ENCODE measurements at regions not wholly inside any gene's neighbourhood (a gene's known extent, or its start where the extent isn't known, plus 50 kb on each side); places are given as distances from the start of the nearest gene placed in this dataset.

DNA sequence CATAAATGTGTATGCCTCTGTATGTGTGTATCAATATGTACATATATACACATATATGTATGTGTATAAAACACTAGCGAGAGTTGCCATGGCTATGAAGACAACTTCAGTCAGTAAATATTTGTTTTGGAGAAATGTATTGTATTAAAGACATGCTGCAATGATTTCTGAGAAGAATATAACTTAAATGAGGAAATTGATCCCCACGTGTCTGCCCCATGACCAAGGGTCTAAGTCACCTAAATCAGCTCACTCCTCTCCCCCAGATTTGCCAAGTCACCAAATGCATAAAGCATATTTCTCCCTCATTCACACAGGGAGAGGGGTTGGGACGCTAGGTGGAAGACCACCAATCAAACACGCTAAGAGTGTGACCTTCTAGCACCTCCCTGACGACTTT, 58.3 kb upstream of the LYST start:
- TF ChIP-seq, protein P1, sequence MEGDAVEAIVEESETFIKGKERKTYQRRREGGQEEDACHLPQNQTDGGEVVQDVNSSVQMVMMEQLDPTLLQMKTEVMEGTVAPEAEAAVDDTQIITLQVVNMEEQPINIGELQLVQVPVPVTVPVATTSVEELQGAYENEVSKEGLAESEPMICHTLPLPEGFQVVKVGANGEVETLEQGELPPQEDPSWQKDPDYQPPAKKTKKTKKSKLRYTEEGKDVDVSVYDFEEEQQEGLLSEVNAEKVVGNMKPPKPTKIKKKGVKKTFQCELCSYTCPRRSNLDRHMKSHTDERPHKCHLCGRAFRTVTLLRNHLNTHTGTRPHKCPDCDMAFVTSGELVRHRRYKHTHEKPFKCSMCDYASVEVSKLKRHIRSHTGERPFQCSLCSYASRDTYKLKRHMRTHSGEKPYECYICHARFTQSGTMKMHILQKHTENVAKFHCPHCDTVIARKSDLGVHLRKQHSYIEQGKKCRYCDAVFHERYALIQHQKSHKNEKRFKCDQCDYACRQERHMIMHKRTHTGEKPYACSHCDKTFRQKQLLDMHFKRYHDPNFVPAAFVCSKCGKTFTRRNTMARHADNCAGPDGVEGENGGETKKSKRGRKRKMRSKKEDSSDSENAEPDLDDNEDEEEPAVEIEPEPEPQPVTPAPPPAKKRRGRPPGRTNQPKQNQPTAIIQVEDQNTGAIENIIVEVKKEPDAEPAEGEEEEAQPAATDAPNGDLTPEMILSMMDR (IDR thresholded peaks at IDR 0.05; ENCODE audit: borderline replicate concordance, extremely low read depth, low read length, poor library complexity, severe bottlenecking), result no peak
- TF ChIP-seq EZH2 (IDR thresholded peaks at IDR 0.05; ENCODE audit: borderline replicate concordance, low read depth, low read length, severe bottlenecking), result no peak
- no peaks in the 10 kb centered on the region for H3K9me3 ChIP-seq (ENCODE audit: insufficient read depth, low read length, severe bottlenecking)
- no peaks in the 10 kb centered on the region for H3K4me1 ChIP-seq (ENCODE audit: insufficient read depth, low read length)
- no peaks in the 10 kb centered on the region for H4K20me1 ChIP-seq (ENCODE audit: insufficient read depth, low read length)
- no peaks in the 10 kb centered on the region for H3K36me3 ChIP-seq (ENCODE audit: insufficient read depth, low read length)
- no peak overlapping the region for H2AFZ ChIP-seq (ENCODE audit: low read depth, low read length)
- ATAC-seq (ENCODE audit: insufficient read depth, low read depth) (no peak), DNase-seq (no peak)
- H3K27ac ChIP-seq (ENCODE audit: low read length), result no peak overlapping the region
- no peak overlapping the region for H3K4me2 ChIP-seq (ENCODE audit: insufficient read depth, low read length)
- H3K27me3 ChIP-seq (ENCODE audit: insufficient read depth, low read length, poor library complexity), result peaks cover 16% of the 10 kb centered on the region
- no peak overlapping the region for H3K9ac ChIP-seq (ENCODE audit: low read depth, low read length)
- H3K4me3 ChIP-seq (ENCODE audit: low read depth in 1 of 2, low read length in 2 of 2), result no peak overlapping the region
- no peaks in the 10 kb centered on the region for H3K79me2 ChIP-seq (ENCODE audit: insufficient read depth, low read length)

DNA sequence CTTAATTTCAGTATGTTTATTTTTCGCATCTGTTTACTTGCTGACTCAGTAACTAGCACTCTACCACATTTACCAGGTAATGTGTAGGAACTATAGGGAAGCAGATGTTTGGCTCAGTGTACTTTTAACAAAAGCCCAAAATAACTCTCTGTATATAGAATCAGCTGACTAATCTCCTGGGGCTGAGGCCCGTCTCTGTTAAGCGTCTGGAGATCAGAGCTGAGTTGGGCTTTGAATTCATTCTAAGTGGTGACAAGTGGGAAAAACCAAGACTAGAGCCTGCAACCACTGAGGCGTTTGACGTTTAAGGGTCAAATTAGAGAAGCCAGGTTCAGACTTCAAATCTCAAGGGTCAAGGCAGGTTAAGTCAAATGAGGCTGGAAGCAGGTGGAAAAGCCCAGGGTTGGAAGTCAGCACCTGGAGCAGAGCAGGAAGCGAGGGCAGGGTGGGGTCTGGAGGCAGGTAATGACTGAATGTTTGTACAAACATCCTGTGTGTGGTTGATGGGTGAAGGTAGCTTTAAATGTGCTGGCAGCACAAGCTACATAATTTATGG, 56.8 kb upstream of the LYST start:
- no peaks in the 10 kb centered on the region for H4K20me1 ChIP-seq (ENCODE audit: insufficient read depth, low read length)
- no peaks in the 10 kb centered on the region for H3K36me3 ChIP-seq (ENCODE audit: insufficient read depth, low read length)
- H3K4me2 ChIP-seq (ENCODE audit: insufficient read depth, low read length), result no peak overlapping the region
- TF ChIP-seq, protein P1 (IDR thresholded peaks at IDR 0.05; ENCODE audit: borderline replicate concordance, extremely low read depth, low read length, poor library complexity, severe bottlenecking), result no peak
- TF ChIP-seq EZH2 (IDR thresholded peaks at IDR 0.05; ENCODE audit: borderline replicate concordance, low read depth, low read length, severe bottlenecking), result no peak
- H2AFZ ChIP-seq (ENCODE audit: low read depth, low read length), result no peak overlapping the region
- H3K4me1 ChIP-seq (ENCODE audit: insufficient read depth, low read length), result no peaks in the 10 kb centered on the region
- no peak overlapping the region for H3K4me3 ChIP-seq (ENCODE audit: low read depth in 1 of 2, low read length in 2 of 2)
- no peak overlapping the region for H3K9ac ChIP-seq (ENCODE audit: low read depth, low read length)
- no peaks in the 10 kb centered on the region for H3K79me2 ChIP-seq (ENCODE audit: insufficient read depth, low read length)
- H3K27me3 ChIP-seq (ENCODE audit: insufficient read depth, low read length, poor library complexity), result peaks cover 7% of the 10 kb centered on the region
- H3K27ac ChIP-seq (ENCODE audit: low read length), result no peak overlapping the region
- DNase-seq (no peak), ATAC-seq (ENCODE audit: insufficient read depth, low read depth) (no peak; the same call in 2 of the 3 replicates)
- no peaks in the 10 kb centered on the region for H3K9me3 ChIP-seq (ENCODE audit: insufficient read depth, low read length, severe bottlenecking)

DNA sequence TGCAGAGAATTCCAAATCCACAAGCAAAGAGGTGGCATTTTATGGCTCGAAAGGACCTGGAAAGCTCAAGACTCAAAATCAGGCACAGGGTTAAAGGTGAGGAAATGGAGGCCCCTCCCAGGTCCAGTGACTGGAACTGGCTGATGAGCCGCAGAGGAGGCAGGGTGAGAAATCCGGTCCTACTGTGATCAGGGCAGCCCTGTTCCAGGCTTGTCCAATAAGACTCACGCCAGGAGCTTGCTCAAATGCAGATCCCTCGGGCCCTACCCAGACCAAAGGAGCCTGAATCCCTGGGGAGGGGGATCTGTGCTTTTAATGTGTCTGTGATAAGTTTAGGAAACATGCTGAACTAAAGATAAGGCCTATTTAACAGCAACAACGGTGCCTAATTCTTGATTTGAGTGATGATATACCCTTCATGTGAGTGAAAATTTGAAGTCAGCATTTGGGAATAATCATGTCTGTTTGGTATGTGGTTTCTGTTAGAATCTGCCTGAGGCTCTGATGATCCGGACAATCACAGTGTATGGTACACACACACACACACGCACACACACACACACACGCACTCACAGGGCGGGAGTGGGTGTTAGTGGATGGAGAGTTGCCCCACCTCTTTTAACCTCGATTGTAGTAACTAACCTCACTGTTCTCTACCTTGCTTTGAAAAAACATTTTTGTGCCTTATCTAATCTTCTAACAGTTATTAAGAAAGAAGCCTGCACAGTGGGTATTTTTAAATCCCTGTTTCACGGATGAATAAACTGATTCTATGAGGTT, 54.1 kb upstream of the LYST start:
- no peak overlapping the region for H2AFZ ChIP-seq (ENCODE audit: low read depth, low read length)
- no peak overlapping the region for H3K9ac ChIP-seq (ENCODE audit: low read depth, low read length)
- H3K27ac ChIP-seq (ENCODE audit: low read length), result no peak overlapping the region

More for the DNA sequence above, 54.1 kb upstream of the LYST start:
- Histone ChIP-seq H3K9me3 (ENCODE audit: insufficient read depth, low read length, severe bottlenecking) (no peaks in the 10 kb centered on the region), H4K20me1 (ENCODE audit: insufficient read depth, low read length) (no peaks in the 10 kb centered on the region), H3K4me2 (ENCODE audit: insufficient read depth, low read length) (no peak overlapping the region), H3K4me1 (ENCODE audit: insufficient read depth, low read length) (no peaks in the 10 kb centered on the region), H3K36me3 (ENCODE audit: insufficient read depth, low read length) (no peaks in the 10 kb centered on the region), H3K4me3 (ENCODE audit: low read depth in 1 of 2, low read length in 2 of 2) (no peak overlapping the region), H3K79me2 (ENCODE audit: insufficient read depth, low read length) (no peaks in the 10 kb centered on the region), H3K27me3 (ENCODE audit: insufficient read depth, low read length, poor library complexity) (peaks cover 7% of the 10 kb centered on the region)
- TF ChIP-seq, protein P1 (IDR thresholded peaks at IDR 0.05; ENCODE audit: borderline replicate concordance, extremely low read depth, low read length, poor library complexity, severe bottlenecking), result no peak
- no peak for TF ChIP-seq EZH2 (IDR thresholded peaks at IDR 0.05; ENCODE audit: borderline replicate concordance, low read depth, low read length, severe bottlenecking)
- ATAC-seq (ENCODE audit: insufficient read depth, low read depth) (no peak), DNase-seq (no peak)

Data from DND-41 (cell line).